ENCODE measurements at regions not wholly inside any gene's neighbourhood (a gene's known extent, or its start where the extent isn't known, plus 50 kb on each side); places are given as distances from the start of the nearest gene placed in this dataset.

DNA sequence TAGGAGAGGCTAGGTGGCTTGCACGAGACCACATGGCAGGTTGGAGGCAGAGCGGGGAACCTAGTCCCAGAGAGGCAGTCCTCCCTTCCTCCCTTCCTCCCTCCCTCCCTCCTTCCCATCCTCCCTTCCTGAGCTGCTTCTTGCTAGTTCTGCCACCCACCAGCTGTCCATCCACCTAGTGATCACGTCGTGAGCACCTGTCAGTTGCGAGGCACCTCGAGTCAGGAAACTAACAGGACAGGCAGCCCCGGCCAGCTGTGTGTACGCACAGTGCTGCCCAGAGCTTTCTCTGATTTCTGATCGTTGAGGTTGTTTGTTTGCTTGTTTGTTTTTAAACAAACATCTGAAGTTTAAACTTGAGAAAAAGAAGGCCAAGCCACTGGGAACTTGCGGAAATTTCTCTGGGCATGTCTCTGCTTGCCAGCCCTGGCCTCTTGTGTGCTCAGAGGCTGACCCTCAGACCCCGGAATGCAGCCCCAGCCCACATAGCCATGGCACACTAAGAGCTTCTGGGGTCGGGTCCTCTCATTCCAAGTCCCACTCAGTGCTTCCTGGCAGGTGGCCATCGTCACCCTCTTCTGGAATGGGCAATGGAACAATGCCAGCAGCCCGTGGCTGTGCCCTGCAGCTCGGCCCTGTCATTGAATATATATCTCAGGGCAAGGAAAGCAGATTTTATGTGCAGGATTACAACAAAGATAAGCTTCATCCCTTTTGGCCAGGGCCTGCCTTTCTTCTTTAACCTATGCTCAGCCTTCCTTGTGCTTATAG lies 174.0 kb downstream of the KATNIP start:
- peaks cover 56% of the 10 kb centered on the region for H3K4me1 Mint-ChIP-seq
- H3K9me3 Mint-ChIP-seq = no peaks in the 10 kb centered on the region
- no peak for DNase-seq (ENCODE audit: low read depth, low spot score)
- no peak overlapping the region for H3K4me3 Mint-ChIP-seq
- H3K27ac Mint-ChIP-seq (ENCODE audit: unreplicated experiment) = no peak overlapping the region
- peaks cover 26% of the 10 kb centered on the region for H3K36me3 Mint-ChIP-seq (ENCODE audit: low read depth)
- no peak for TF ChIP-seq CTCF (conservative IDR thresholded peaks at IDR 0.05)
- H3K27me3 Mint-ChIP-seq (ENCODE audit: low read depth) = no peaks in the 10 kb centered on the region

DNA sequence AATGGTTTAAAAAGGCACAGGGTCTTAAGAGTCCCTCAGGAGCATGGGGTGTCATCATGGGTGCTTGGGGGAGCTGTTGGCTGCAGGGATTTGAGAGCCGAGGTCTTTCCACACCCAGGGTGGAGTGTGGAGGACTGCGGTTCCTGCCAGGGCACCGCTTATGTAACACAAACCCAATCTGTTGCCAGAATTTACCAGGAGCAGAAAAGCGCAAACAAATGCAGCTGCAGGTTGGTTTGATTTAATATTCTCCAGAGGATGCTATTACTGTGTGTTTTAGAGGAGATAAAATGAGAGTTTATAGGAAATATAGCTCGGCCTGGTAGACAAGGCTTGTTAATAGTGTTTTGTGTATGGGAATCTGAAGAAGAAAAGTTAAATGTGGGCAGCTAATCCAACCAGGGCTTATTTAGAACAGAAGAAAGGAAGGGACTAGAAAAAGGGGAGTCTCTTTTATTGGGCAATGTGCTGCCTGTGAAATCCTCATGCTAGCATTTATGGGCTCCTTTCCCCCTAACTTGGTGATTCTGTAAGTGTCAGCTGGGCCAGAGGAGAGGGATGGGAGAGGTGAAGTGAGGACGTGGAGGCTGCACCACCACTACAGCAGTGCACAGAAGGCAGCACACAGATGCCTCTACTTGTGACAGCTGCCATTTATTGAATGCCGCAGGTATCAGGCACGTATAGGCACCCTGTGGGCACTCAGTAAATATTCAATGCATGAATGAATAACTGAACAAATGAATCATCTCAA lies 174.7 kb downstream of the KATNIP start:
- no peak overlapping the region for H3K27ac Mint-ChIP-seq (ENCODE audit: unreplicated experiment)
- peaks cover 30% of the 10 kb centered on the region for H3K36me3 Mint-ChIP-seq (ENCODE audit: low read depth)
- peaks cover 56% of the 10 kb centered on the region for H3K4me1 Mint-ChIP-seq
- peak overlapping the region; percentile 14 for H3K4me3 Mint-ChIP-seq
- no peaks in the 10 kb centered on the region for H3K27me3 Mint-ChIP-seq (ENCODE audit: low read depth)
- TF ChIP-seq CTCF (conservative IDR thresholded peaks at IDR 0.05) = no peak
- no peak for DNase-seq (ENCODE audit: low read depth, low spot score)
- H3K9me3 Mint-ChIP-seq = no peaks in the 10 kb centered on the region

DNA sequence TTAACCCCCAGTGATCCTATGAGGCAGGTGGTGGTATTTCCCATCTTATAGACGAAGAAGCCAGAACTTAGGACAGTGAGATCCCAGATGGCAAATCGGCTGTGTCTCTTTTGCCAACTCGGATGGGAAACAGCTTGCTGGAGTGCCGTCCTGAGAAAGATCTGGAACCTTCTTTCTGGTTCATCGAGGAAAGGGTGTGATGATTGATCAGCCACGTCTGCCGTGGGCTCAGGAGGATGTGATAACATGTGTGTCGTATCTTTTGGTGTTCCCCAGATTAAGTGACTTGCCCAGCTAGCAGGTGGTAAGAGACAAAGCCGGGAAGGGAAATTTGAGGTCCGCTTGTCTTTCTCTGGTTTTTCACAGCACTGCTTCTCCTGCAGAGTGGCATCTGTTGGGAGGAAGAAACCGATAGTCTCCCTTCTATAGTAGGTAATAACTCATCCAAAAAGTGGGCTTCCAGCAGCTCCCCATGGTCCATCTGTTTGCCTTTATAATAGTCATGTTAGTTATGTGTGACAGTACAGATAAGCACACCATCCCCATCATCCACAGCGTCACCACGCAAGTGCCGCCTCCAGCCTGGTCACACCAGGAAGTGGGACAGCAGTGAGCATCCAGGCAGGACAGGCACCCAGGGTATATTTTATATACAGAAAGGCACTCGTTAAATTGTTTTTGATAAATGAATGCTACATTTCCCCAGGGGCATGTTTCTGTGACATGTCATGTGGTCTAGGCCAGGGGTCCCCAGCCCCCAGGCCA lies 175.5 kb downstream of the KATNIP start:
- H3K4me3 Mint-ChIP-seq = no peak overlapping the region
- peaks cover 55% of the 10 kb centered on the region for H3K4me1 Mint-ChIP-seq
- DNase-seq (ENCODE audit: low read depth, low spot score) = no peak
- peaks cover 32% of the 10 kb centered on the region for H3K36me3 Mint-ChIP-seq (ENCODE audit: low read depth)
- H3K27ac Mint-ChIP-seq (ENCODE audit: unreplicated experiment) = peak overlapping the region; percentile 14
- no peaks in the 10 kb centered on the region for H3K9me3 Mint-ChIP-seq
- no peaks in the 10 kb centered on the region for H3K27me3 Mint-ChIP-seq (ENCODE audit: low read depth)
- TF ChIP-seq CTCF (conservative IDR thresholded peaks at IDR 0.05) = no peak

- Mint-ChIP-seq H3K4me1 (peaks cover 49% of the 10 kb centered on the region), H3K36me3 (ENCODE audit: low read depth) (peaks cover 28% of the 10 kb centered on the region), H3K27ac (ENCODE audit: unreplicated experiment) (peak overlapping the region; percentile 71), H3K4me3 (no peak overlapping the region), H3K9me3 (no peaks in the 10 kb centered on the region), H3K27me3 (ENCODE audit: low read depth) (no peaks in the 10 kb centered on the region)
- no peak for DNase-seq (ENCODE audit: low read depth, low spot score)
- TF ChIP-seq CTCF (conservative IDR thresholded peaks at IDR 0.05) = no peak
These were observed 176.8 kb downstream of the KATNIP start for GRCh38 chr16:27726621-27727261.

DNA sequence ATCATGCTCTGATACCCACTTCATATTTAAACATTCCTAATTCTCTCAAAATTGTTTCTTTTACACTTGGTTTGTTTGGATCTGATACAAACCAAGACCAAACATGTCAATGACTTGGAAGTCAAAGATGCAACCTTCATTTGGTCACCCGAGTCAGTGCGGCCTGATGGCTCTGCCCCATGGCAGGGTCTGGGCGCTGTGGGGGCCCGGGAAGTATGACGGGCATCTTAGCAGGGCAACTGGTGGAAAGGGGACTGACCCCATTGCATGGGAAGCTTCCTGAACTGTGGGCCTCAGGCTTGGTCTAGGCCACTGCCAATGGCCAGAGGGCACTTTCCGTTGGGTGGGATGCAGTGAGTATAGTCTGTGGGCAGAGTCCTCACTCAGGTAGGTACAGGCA lies 178.0 kb downstream of the KATNIP start:
- Mint-ChIP-seq H3K27me3 (ENCODE audit: low read depth) (no peaks in the 10 kb centered on the region), H3K27ac (ENCODE audit: unreplicated experiment) (no peak overlapping the region), H3K4me1 (peaks cover 38% of the 10 kb centered on the region), H3K36me3 (ENCODE audit: low read depth) (peaks cover 28% of the 10 kb centered on the region), H3K9me3 (no peaks in the 10 kb centered on the region), H3K4me3 (no peak overlapping the region)
- no peak for DNase-seq (ENCODE audit: low read depth, low spot score)
- TF ChIP-seq CTCF (conservative IDR thresholded peaks at IDR 0.05) = no peak

All from neural crest cell (in vitro differentiated cells).